ENCODE measurements at regions not wholly inside any gene's neighbourhood (a gene's known extent, or its start where the extent isn't known, plus 50 kb on each side); places are given as distances from the start of the nearest gene placed in this dataset.
"Not testable (repeated sequence)": the region's sequence is repeated elsewhere in the genome, so short reads cannot be mapped to it uniquely, and the experiment has no call there.

DNA sequence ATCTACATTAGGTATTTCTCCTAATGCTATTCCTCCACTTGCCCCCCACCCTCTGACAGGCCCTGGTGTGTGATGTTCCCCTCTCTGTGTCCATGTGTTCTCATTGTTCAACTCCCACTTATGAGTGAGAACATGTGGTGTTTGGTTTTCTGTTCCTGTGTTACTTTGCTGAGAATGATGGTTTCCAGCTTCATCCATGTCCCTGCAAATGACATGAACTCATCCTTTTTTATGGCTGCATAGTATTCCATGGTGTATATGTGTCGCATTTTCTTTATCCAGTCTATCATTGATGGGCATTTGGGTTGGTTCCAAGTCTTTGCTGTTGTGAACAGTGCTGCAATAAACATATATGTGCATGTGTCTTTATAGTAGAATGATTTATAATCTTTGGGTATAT, 50.6 kb upstream of the GRHL3 start:
- not testable (repeated sequence) for TF ChIP-seq POLR2AphosphoS5, CTCF, EP300, POLR2A (IDR thresholded peaks at IDR 0.05)
